ENCODE measurements at regions not wholly inside any gene's neighbourhood (a gene's known extent, or its start where the extent isn't known, plus 50 kb on each side); places are given as distances from the start of the nearest gene placed in this dataset.

DNA sequence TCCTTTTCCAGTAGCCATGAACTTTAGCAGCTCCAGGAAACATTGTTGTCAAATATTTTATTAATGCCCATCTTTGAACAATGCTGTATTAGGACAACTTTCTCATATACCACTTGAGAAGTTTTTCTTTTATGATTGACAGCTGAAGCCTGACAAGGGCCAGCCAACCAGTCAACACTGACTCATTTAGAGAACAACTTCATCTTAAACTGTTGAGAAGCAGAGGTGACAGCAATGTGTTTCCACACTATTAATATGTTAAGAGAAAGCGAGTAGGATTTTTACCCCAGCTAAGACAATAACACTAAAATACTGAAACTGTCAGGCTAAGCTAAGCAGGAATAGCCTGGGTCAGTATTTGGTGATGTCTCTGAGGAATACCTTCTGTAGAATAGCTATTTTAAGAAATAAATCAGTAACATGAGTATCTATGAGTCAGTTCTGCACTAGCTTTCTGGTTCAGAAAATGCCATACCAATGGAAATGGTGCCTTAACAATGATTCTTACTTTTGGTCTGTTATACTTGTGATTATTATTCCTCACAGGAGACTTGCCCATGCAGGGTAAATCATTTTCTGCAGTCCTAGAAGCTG is 168.8 kb upstream of the POT1 start:
- Histone ChIP-seq H3F3A (ENCODE audit: insufficient read depth, low read length) (no peaks in the 10 kb centered on the region), H3K27ac (ENCODE audit: low read depth, low read length, poor library complexity, severe bottlenecking) (no peak overlapping the region), H3K4me3 (ENCODE audit: low read depth, low read length, poor library complexity, severe bottlenecking) (no peak overlapping the region), H3K4me1 (ENCODE audit: insufficient read depth, low read length, severe bottlenecking) (no peaks in the 10 kb centered on the region), H3K79me2 (ENCODE audit: insufficient read depth, low read length) (no peaks in the 10 kb centered on the region), H3K9me2 (ENCODE audit: low read depth, low read length) (no peaks in the 10 kb centered on the region), H2AFZ (ENCODE audit: low read length) (no peak overlapping the region), H3K9me3 (ENCODE audit: low read length) (no peaks in the 10 kb centered on the region), H3K9ac (ENCODE audit: low read length) (no peak overlapping the region), H3K36me3 (ENCODE audit: insufficient read depth, low read length) (no peaks in the 10 kb centered on the region), H3K4me2 (ENCODE audit: low read length) (no peak overlapping the region), H4K20me1 (ENCODE audit: insufficient read depth, low read length) (no peaks in the 10 kb centered on the region), H3K27me3 (ENCODE audit: insufficient read depth, low read length) (no peaks in the 10 kb centered on the region)
- TF ChIP-seq, protein P1, sequence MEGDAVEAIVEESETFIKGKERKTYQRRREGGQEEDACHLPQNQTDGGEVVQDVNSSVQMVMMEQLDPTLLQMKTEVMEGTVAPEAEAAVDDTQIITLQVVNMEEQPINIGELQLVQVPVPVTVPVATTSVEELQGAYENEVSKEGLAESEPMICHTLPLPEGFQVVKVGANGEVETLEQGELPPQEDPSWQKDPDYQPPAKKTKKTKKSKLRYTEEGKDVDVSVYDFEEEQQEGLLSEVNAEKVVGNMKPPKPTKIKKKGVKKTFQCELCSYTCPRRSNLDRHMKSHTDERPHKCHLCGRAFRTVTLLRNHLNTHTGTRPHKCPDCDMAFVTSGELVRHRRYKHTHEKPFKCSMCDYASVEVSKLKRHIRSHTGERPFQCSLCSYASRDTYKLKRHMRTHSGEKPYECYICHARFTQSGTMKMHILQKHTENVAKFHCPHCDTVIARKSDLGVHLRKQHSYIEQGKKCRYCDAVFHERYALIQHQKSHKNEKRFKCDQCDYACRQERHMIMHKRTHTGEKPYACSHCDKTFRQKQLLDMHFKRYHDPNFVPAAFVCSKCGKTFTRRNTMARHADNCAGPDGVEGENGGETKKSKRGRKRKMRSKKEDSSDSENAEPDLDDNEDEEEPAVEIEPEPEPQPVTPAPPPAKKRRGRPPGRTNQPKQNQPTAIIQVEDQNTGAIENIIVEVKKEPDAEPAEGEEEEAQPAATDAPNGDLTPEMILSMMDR (IDR thresholded peaks at IDR 0.05; ENCODE audit: low read length) = no peak

DNA sequence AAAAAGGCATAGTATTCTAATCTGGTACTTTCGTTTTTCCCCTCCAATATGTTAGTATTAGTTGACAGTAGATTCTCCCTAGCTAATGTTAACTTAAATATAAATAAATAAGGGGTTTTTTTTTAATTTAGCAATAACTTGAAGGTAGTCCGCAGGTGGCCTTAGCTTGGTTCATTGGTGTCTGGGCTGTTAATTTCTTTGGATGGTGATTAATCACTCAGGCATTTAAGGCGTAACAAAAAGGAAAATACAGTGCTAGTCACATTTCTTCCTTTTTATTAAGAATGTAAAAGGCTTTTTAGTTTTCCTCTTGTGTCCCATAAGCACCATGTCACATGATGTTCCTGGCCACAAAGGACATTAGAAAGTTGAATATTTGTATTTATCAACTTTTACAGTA is 161.0 kb upstream of the POT1 start:
- Histone ChIP-seq H3K9me3 (ENCODE audit: low read length) (no peaks in the 10 kb centered on the region), H3K36me3 (ENCODE audit: insufficient read depth, low read length) (no peaks in the 10 kb centered on the region), H3F3A (ENCODE audit: insufficient read depth, low read length) (no peaks in the 10 kb centered on the region), H3K9me2 (ENCODE audit: low read depth, low read length) (no peaks in the 10 kb centered on the region), H2AFZ (ENCODE audit: low read length) (no peak overlapping the region), H3K79me2 (ENCODE audit: insufficient read depth, low read length) (no peaks in the 10 kb centered on the region), H3K27ac (ENCODE audit: low read depth, low read length, poor library complexity, severe bottlenecking) (no peak overlapping the region), H4K20me1 (ENCODE audit: insufficient read depth, low read length) (no peaks in the 10 kb centered on the region), H3K4me2 (ENCODE audit: low read length) (no peak overlapping the region), H3K27me3 (ENCODE audit: insufficient read depth, low read length) (no peaks in the 10 kb centered on the region), H3K4me1 (ENCODE audit: insufficient read depth, low read length, severe bottlenecking) (no peaks in the 10 kb centered on the region), H3K9ac (ENCODE audit: low read length) (no peak overlapping the region), H3K4me3 (ENCODE audit: low read depth, low read length, poor library complexity, severe bottlenecking) (no peak overlapping the region)
- TF ChIP-seq, protein P1 (IDR thresholded peaks at IDR 0.05; ENCODE audit: low read length) = no peak
- no peak for TF ChIP-seq EZH2 (IDR thresholded peaks at IDR 0.05; ENCODE audit: borderline replicate concordance, low read length)

DNA sequence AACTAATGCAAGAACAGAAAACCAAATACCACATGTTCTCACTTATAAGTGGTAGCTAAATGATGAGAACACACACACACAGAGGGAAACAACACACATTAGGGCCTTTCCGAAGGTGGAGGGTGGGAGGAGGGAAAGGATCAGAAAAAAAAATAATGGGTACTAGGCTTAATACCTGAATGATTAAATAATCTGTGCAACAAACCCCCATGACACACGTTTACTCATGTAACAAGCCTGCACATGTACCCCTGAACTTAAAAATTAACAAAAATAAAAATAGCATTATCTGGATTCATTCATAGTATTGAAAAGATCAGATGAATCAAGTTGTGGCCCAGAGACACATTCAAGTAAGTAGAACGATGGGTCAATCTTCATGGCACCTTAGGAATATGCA is 159.5 kb upstream of the POT1 start:
- Histone ChIP-seq H3K27me3 (ENCODE audit: insufficient read depth, low read length) (no peaks in the 10 kb centered on the region), H3K9me2 (ENCODE audit: low read depth, low read length) (no peaks in the 10 kb centered on the region), H3F3A (ENCODE audit: insufficient read depth, low read length) (no peaks in the 10 kb centered on the region), H4K20me1 (ENCODE audit: insufficient read depth, low read length) (no peaks in the 10 kb centered on the region), H3K36me3 (ENCODE audit: insufficient read depth, low read length) (no peaks in the 10 kb centered on the region), H3K4me3 (ENCODE audit: low read depth, low read length, poor library complexity, severe bottlenecking) (no peak overlapping the region), H3K4me1 (ENCODE audit: insufficient read depth, low read length, severe bottlenecking) (no peaks in the 10 kb centered on the region), H3K9me3 (ENCODE audit: low read length) (no peaks in the 10 kb centered on the region), H3K4me2 (ENCODE audit: low read length) (no peak overlapping the region), H3K9ac (ENCODE audit: low read length) (no peak overlapping the region), H2AFZ (ENCODE audit: low read length) (no peak overlapping the region), H3K27ac (ENCODE audit: low read depth, low read length, poor library complexity, severe bottlenecking) (no peak overlapping the region), H3K79me2 (ENCODE audit: insufficient read depth, low read length) (no peaks in the 10 kb centered on the region)
- TF ChIP-seq, protein P1 (IDR thresholded peaks at IDR 0.05; ENCODE audit: low read length) = no peak
- TF ChIP-seq EZH2 (IDR thresholded peaks at IDR 0.05; ENCODE audit: borderline replicate concordance, low read length) = no peak

Data from OCI-LY1 (cell line).